NCI-H82 treated with DMSO at 0.1 percent for 48 hours (cell line): ENCODE measurements at regions not wholly inside any gene's neighbourhood (a gene's known extent, or its start where the extent isn't known, plus 50 kb on each side); places are given as distances from the start of the nearest gene placed in this dataset.
A peak's percentile ranks its signal among the peaks of the same experiment; 100 is the strongest.
"Not testable (repeated sequence)": the region's sequence is repeated elsewhere in the genome, so short reads cannot be mapped to it uniquely, and the experiment has no call there.

ENCODE experiments used
- DNase-seq: peaks from one replicate; lab custom pipeline; 2025; ENCODE audit not compliant: unreplicated experiment; lab: John Stamatoyannopoulos, UW

GRCh38 chr5:167920589-167920988 lies 370.9 kb upstream of the WWC1 start:
- DNase-seq: no peak

DNA sequence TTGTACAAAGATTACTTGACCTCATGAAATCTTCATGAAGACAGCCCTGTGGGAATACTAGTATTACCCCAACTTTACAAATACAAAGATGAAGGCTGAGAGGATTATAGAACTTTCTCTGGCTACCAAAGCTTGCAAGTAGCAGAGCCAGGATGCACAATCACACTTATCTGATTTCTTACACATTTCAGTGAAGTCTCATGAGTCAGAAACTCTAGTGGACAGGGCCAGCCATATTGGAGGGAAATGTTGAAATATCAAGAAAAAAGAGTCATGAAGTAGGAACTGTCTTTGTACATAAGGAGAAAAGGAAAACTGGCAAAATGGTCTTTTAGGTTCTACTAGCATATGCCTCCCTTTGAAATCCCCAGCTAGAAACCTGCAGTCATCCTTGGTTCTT lies 369.6 kb upstream of the WWC1 start:
- DNase-seq: no peak

GRCh38 chr5:167923396-167923795 lies 368.0 kb upstream of the WWC1 start:
- DNase-seq: no peak

DNA sequence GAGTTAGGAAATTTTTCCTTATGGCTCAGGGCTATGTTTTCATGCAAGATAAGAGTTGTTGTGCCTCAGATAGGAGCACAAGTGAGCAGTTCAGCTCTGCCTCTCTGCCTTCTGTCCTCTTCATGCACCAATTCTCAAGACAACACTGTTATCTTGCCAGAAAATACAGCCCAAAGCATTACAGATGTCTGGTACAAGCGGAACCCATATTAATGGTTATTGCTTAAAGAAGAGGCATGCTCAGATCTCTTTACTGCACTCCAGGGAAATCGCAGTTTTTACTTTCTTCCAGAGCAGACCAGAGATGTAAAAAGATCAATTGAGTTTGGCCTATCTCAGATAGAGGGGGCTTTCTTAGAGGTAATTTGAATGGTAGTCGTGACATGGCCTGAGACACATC lies 361.6 kb upstream of the WWC1 start:
- DNase-seq: no peak

DNA sequence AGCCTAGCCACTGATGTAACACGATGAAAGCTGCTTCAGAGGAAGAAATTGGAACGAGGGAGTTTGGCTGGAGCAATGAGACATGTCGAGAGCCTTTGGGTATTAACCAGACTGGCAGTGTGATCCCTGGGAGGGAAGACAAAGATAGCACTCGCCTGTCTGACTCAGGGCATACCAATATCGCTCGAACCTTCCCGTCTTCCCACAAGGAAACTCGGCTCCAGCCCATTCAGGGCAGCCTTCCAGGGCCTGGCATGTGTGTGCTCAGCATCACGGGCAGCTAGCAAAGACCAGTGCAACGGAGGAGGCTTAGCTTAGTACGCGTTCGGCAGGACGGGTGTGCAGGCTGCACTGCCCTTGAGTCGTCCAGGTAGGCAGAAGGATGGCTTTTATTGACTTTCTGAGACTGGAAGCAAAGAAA lies 356.9 kb upstream of the WWC1 start:
- DNase-seq: no peak

DNA sequence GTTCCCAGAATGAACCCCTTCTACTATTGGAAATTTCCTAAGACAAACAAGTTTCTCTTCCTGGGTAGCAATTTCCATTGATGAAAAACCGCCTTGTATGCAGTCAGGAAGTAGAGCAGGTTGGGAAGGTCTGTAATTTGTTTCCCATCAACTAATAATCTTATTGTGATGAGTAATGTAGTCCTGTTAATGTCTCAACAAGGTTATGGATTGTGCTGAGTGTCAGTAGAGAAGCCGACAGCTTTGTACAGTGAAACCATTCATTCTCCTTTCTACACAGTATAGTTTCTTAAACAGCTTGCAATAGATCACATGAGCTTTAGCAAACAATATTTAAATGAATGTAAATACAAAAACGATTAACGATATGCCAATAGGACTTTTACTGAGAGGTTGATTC lies 355.4 kb upstream of the WWC1 start:
- peak; percentile 16 for DNase-seq

DNA sequence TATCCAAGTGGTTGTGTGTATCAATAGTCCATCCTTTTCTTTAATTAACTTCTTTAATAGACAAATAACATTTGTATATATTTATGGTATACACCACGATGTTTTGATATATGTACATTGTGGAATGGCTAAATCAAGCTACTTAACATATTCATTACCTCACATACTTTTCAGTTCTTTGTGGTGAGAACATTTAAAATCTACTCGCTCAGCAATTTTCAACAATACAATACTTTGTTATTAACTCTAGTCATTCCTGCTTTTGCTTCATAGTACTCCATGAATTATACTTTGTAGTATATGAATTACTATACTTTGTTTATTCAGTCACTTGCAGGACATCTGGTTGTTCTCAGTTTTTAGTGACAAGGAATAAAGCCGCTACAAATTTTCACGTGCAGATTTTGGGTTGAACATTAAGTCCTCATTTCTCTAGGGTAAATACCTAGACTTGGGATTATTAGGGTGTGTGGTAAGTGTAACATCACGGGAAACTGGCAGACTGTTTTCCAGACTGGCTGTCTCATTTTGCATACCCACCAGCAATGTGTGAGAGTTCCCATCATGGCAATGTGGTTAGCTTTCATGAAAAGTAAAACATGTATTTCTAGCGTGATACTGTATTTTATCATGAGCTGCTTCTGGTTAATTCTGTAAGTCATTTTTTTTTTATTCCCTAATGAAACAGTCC lies 354.4 kb upstream of the WWC1 start:
- DNase-seq: no peak

DNA sequence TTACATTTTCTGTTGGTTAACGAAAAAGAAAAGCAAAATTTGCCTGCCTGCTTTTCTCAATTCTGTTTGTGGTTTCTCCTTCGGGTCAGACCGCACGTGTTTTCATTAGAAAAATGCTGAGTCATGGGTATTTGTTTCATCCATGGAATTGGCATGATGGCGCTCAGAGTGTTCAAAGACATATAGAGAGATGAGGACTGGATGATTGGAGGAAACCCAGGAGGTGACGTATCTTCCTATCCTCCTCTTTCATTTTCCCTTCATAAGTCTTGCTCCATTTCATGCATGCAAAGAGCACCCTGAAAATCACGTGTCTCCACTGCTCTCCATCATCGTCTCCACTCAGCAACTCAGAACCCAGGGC lies 353.8 kb upstream of the WWC1 start:
- no peak for DNase-seq

DNA sequence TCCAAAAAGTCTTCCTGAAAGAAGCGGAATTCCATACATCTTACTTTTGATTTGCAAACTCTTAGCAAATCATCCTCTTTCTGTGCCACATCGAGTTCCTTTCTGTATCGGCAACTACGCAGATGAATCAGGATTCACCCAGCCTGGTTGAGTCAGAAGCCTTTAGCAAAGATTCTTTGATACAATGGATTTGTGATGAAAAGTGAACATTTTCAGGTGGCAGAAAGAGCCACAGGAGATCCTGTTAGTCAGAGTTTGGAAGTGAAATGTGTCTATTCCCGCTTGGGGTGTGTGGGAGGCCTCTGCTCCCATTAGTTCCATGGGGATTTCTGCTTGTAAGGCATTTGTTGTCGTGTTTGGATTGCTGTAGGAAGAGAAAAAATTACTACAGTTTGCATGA lies 351.8 kb upstream of the WWC1 start:
- DNase-seq: no peak

DNA sequence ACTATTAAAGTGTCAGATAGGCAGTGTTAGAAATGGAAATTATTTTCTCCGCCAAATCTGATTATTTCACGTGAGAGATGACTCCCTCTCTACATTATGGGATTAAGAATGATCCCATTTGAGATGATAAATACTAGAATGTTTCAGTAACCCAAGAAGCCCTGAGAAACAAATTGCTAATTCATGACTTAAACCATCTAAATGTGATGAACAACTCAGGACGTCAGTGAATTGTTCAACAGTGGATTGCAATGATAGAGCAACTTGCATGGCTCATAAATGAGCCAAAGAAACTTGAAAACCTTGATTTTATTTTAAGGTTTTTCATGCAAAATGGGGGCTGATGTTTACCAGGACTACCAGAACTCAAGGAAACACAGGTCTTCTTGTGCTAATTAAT lies 350.5 kb upstream of the WWC1 start:
- peak; percentile 52 for DNase-seq

DNA sequence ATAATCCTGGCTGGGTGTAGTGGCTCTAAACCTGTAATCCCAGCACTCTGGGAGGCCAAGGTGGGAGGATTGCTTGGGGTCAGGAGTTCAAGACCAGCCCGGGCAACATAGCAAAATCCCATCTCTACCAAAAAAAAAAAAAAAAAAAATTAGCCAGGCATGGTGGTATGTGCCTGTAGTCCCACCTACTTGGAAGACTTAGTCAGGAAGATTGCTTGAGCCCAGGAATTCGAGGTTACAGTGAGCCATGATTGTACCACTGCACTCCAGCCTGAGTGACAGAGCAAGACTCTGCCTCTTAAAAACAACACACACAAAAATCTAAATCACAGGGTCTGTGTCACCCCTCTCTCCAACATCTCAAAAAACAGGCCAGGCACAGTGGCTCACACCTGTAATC lies 349.9 kb upstream of the WWC1 start:
- not testable (repeated sequence) for DNase-seq

DNA sequence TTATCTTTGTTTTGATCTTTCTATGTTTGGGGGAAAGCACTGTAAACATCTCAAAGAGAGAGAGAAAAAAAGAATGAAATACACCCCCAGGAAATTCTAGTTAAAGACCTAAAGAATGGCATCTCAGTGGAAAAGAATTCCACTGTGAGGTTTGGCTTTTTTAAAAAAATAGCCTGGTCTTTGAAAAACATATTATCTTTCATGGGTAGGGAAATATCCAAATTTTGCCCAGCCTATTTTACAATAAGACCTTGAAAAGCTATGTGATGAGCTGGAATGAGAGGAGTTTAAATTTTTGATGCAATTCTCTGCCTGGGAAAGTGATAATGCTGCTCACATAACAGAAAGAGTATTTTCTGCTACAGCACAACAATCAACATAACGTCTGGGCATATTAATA lies 348.1 kb upstream of the WWC1 start:
- DNase-seq: no peak

DNA sequence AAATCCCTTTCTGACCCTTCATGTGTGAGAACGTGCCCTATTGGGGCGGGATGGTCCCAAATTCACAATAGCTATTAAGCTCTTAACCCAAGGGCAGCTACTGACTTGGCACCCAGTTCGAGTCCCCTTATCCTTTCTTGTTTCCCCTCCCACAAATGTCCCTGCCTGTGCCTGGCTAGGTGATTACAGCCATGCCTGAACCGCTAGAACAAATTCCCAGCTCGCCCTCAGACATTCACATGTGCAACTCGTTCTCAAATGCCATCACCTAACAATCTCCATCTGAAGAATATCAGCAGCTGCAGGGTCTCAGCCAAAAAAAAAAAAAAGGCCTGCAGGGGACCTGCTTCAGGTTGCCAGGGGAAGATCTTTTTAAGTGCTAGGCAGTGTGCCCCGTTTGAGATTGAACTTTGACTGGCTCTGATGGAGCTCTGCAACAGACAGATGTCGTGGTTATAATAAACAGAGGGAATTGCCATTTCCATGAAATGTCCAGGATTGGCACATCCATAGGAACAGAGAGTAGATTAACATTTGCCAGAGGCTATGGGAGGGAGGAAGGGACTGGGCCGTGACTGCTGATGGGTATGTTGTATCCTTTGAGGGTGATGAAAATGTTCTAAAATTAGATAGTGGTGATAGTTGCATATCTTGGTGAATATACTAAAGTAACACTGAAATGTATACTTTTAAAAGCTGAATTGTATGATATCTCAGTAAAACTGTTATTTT lies 347.2 kb upstream of the WWC1 start:
- DNase-seq: no peak

DNA sequence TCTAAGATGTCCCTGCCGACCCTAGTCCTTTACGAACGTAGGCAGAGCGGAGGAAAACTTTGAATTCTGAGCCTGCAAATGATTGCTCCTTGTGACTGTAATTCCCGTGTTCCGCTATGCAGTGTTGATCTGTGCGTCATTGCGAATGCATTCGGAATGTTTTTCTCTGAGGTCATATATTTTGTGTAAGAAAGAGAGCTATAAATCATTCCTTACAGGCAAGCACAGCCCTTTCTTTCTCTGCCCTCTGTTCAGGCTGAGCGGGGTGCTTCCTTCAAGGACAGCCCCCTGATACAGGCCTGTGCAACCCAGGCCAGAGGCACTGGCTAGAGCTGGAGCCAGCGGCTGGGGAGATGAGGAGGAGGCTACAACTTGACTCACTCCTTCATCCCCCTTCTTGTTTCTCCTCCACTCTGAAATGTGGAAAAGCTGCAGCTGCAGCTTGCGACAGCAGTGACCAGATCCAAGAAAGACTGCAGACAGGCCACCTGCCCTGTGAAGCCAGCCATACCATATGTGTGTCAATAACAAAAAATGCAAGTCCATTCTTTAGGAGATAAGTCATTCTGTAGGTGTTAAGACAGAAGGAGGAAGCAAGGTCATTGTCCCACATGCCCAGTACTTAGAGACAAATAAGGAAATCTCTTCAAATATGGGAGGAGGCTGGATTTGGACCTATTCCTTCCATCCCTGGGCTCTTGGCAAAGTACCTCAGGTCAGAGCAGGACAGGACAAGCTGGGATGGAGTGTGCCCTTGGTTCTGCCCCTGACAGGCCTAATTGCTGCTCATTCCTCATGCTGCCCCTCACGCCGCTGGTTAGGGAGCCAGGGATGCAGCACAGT lies 345.7 kb upstream of the WWC1 start:
- no peak for DNase-seq

GRCh38 chr5:167947306-167947705 lies 344.1 kb upstream of the WWC1 start:
- DNase-seq: no peak

DNA sequence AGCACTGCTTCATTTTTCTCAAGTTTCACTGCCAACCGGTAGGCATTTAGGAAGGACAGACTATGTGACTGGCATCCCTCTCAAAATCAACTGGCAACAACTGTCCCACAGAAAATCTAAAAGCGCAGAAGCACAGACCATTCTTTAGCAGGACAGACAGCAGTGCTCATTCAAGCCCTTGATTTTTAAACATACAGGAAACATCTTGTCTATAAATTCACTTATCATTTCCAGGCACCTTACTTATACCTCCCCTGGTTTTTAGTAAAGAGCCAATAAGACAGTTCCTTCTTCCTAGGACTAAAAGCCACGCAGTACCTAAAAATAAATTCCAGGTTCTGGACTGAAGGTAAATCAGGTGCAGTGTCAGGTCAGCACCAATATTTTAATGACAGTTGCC lies 343.2 kb upstream of the WWC1 start:
- no peak for DNase-seq

DNA sequence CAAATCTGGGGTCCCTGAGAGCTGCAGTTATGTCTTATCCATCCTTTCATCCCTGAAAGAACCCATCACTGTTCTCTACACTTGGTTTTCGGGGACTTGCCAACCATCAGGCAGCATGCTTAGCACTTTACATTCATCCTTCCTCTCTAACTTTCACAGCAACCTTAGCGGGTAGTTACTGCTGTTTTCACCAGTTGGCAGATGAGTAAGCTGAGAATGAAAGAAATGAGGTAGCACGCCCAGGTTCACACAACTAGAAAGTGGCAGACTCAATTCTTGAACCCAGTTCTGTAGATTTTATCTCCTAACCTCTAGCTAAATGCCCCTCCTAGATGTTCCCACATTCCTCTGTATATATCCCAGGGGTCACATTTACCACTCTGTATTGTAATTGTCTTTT lies 342.0 kb upstream of the WWC1 start:
- no peak for DNase-seq

DNA sequence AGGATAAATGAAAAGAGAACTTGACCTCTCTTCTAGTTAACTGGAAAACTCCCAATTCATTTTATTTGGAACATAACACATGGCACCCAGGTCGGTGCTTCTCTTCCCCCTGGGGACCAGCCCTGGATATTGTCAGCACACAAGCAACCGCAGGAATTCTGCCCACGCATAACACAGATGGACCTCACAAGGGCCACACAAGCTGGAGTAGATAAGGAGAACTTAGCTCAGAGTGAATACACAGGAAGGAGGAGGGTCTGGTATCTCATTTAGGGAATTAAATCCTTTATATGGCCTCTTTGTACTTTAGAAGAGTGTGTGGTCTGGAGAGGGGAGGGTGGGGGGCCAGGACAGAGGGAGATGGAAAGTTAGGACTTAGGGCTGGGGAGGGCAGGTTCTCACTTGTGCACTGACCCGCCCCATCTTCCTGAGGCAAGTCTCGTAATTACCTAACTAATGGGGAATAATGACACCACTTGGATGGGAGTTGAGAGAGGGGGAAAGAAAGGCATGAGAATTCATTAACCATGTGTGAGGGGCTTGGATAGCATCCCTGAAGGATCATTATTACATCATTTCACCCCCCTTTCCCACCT lies 341.2 kb upstream of the WWC1 start:
- DNase-seq: no peak

GRCh38 chr5:167951116-167951515 lies 340.3 kb upstream of the WWC1 start:
- no peak for DNase-seq

DNA sequence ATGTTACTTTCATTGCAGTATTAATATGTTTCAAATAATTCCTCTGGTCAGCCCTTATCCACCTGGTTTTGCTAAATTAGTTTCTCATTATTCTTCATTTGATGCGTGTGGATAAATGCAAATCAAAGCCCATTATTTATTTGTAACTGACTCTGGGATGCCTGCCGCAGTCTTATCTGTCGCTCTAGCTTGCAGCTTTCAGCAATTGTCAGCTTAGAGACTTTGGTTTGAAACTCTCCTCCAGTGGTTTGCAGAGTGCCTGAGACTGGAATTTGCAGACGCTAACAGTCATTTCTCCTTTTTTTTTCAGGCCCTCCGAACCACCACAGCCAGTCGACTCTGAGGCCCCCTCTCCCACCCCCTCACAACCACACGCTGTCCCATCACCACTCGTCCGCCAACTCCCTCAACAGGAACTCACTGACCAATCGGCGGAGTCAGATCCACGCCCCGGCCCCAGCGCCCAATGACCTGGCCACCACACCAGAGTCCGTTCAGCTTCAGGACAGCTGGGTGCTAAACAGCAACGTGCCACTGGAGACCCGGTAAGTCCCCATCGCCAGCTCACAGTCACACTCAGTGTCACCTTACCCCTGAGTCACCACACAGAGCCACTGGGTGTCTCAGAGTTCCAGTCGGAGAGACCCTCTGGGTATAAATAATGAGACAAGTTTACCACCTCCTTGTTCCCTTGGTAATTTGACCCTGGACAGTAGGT lies 339.0 kb upstream of the WWC1 start:
- no peak for DNase-seq
